ENCODE measurements at regions not wholly inside any gene's neighbourhood (a gene's known extent, or its start where the extent isn't known, plus 50 kb on each side); places are given as distances from the start of the nearest gene placed in this dataset.

DNA sequence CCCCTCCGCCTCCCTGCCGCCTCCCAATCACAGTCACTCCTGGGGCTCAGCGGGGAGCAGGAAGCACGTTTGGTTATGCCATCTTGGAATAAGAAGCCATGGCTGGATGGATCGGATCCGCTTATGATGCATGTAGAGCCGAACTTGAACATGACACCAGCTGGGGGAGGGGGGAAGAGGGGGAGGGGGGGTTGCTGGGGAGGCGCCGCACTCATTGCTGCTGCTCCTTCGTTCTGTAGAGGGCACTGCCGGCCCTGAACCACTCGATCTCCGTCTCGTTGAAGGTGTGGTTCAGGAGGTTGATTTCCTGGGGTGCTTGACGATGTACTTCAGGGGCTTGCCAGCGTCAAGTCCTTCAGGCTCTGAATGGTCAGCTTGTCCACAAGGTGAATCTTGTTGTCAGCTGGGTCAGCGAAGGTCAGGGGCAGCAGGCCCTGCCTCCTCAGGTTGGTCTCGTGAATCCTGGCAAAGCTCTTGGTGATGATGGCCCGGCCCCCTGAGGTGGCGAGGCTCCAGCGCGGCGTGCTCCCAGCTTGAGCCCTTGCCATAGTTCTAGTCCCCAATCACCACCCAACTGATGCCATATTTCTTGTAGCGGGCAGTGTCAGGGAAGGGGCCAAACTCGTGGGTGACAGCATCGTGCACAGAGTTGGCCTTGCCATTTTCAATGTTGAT is 476.9 kb upstream of the ISX start:
- TF ChIP-seq GLI4 (CRISPR knock-in tag; IDR thresholded peaks at IDR 0.05; ENCODE audit: borderline replicate concordance) (no peak), NFE2L1 (CRISPR knock-in tag; IDR thresholded peaks at IDR 0.05; ENCODE audit: borderline replicate concordance) (no peak), ZNF263 (CRISPR knock-in tag; IDR thresholded peaks at IDR 0.05) (no peak), ZNF775 (CRISPR knock-in tag; IDR thresholded peaks at IDR 0.05; ENCODE audit: borderline replicate concordance) (no peak), HNRNPLL (IDR thresholded peaks at IDR 0.05; ENCODE audit: low read depth, low read length, poor library complexity, severe bottlenecking) (no peak), RAD21 (CRISPR knock-in tag; IDR thresholded peaks at IDR 0.05) (no peak), PRPF4 (IDR thresholded peaks at IDR 0.05; ENCODE audit: low read depth, low read length, poor library complexity, severe bottlenecking) (no peak), ZNF780A (CRISPR knock-in tag; IDR thresholded peaks at IDR 0.05) (no peak), NFKBIZ (CRISPR knock-in tag; IDR thresholded peaks at IDR 0.05) (no peak), ZNF451 (CRISPR knock-in tag; IDR thresholded peaks at IDR 0.05) (no peak)
- TF ChIP-seq, protein P1, sequence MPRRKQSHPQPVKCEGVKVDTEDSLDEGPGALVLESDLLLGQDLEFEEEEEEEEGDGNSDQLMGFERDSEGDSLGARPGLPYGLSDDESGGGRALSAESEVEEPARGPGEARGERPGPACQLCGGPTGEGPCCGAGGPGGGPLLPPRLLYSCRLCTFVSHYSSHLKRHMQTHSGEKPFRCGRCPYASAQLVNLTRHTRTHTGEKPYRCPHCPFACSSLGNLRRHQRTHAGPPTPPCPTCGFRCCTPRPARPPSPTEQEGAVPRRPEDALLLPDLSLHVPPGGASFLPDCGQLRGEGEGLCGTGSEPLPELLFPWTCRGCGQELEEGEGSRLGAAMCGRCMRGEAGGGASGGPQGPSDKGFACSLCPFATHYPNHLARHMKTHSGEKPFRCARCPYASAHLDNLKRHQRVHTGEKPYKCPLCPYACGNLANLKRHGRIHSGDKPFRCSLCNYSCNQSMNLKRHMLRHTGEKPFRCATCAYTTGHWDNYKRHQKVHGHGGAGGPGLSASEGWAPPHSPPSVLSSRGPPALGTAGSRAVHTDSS (CRISPR knock-in tag; conservative IDR thresholded peaks at IDR 0.05), result no peak
- TF ChIP-seq, protein P2, sequence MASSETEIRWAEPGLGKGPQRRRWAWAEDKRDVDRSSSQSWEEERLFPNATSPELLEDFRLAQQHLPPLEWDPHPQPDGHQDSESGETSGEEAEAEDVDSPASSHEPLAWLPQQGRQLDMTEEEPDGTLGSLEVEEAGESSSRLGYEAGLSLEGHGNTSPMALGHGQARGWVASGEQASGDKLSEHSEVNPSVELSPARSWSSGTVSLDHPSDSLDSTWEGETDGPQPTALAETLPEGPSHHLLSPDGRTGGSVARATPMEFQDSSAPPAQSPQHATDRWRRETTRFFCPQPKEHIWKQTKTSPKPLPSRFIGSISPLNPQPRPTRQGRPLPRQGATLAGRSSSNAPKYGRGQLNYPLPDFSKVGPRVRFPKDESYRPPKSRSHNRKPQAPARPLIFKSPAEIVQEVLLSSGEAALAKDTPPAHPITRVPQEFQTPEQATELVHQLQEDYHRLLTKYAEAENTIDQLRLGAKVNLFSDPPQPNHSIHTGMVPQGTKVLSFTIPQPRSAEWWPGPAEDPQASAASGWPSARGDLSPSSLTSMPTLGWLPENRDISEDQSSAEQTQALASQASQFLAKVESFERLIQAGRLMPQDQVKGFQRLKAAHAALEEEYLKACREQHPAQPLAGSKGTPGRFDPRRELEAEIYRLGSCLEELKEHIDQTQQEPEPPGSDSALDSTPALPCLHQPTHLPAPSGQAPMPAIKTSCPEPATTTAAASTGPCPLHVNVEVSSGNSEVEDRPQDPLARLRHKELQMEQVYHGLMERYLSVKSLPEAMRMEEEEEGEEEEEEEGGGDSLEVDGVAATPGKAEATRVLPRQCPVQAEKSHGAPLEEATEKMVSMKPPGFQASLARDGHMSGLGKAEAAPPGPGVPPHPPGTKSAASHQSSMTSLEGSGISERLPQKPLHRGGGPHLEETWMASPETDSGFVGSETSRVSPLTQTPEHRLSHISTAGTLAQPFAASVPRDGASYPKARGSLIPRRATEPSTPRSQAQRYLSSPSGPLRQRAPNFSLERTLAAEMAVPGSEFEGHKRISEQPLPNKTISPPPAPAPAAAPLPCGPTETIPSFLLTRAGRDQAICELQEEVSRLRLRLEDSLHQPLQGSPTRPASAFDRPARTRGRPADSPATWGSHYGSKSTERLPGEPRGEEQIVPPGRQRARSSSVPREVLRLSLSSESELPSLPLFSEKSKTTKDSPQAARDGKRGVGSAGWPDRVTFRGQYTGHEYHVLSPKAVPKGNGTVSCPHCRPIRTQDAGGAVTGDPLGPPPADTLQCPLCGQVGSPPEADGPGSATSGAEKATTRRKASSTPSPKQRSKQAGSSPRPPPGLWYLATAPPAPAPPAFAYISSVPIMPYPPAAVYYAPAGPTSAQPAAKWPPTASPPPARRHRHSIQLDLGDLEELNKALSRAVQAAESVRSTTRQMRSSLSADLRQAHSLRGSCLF (CRISPR knock-in tag; IDR thresholded peaks at IDR 0.05; ENCODE audit: borderline replicate concordance), result no peak

Measured in HepG2 (cell line).